ENCODE measurements at regions not wholly inside any gene's neighbourhood (a gene's known extent, or its start where the extent isn't known, plus 50 kb on each side); places are given as distances from the start of the nearest gene placed in this dataset.

DNA sequence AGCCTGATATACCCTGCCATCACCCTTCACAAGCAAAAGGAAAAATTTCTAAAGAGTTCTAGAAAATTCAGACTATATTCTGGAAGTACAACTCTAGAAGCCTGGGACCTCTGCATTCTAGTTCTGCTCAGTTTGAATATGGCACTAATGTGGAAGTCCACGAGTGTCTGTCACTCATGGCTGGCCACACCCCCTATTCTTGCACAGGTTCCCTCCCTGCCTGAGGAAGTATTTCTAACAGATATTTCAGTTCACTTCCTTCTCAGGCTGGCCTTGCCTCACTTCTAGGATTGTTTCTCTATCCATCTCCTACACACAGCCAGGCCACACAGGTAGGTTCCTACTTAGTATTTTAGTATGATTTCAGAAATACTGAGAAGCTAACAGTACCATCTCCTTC lies 67.4 kb downstream of the PHLDA1 start:
- H3K27ac Mint-ChIP-seq = no peak overlapping the region
- no peak overlapping the region for H3K4me3 Mint-ChIP-seq
- POLR2A ChIA-PET = no interaction called here
- CTCF ChIA-PET = no interaction called here
- peaks cover 3% of the 10 kb centered on the region for H3K27me3 Mint-ChIP-seq
- ATAC-seq (ENCODE audit: low read depth) (peak; percentile 85), DNase-seq (no peak)
- peaks cover 8% of the 10 kb centered on the region for H3K4me1 Mint-ChIP-seq
- intact Hi-C loops (cut with micrococcal nuclease) = no loop called here
- no peaks in the 10 kb centered on the region for H3K36me3 Mint-ChIP-seq (ENCODE audit: low read depth)
- no peaks in the 10 kb centered on the region for H3K9me3 Mint-ChIP-seq
- TF ChIP-seq, protein P1, sequence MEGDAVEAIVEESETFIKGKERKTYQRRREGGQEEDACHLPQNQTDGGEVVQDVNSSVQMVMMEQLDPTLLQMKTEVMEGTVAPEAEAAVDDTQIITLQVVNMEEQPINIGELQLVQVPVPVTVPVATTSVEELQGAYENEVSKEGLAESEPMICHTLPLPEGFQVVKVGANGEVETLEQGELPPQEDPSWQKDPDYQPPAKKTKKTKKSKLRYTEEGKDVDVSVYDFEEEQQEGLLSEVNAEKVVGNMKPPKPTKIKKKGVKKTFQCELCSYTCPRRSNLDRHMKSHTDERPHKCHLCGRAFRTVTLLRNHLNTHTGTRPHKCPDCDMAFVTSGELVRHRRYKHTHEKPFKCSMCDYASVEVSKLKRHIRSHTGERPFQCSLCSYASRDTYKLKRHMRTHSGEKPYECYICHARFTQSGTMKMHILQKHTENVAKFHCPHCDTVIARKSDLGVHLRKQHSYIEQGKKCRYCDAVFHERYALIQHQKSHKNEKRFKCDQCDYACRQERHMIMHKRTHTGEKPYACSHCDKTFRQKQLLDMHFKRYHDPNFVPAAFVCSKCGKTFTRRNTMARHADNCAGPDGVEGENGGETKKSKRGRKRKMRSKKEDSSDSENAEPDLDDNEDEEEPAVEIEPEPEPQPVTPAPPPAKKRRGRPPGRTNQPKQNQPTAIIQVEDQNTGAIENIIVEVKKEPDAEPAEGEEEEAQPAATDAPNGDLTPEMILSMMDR (IDR thresholded peaks at IDR 0.05) = no peak

- no peak for ATAC-seq (ENCODE audit: low read depth)
- no peaks in the 10 kb centered on the region for H3K36me3 Mint-ChIP-seq (ENCODE audit: low read depth)
- peaks cover 8% of the 10 kb centered on the region for H3K4me1 Mint-ChIP-seq
- H3K27me3 Mint-ChIP-seq = peaks cover 2% of the 10 kb centered on the region
- ChIA-PET CTCF (no interaction called here), POLR2A (no interaction called here)
- H3K9me3 Mint-ChIP-seq = no peaks in the 10 kb centered on the region
- TF ChIP-seq, protein P1 (IDR thresholded peaks at IDR 0.05) = no peak
- no peak for DNase-seq
- H3K4me3 Mint-ChIP-seq = no peak overlapping the region
- intact Hi-C loops (cut with micrococcal nuclease) = no loop called here
- no peak overlapping the region for H3K27ac Mint-ChIP-seq
Measured at GRCh38 chr12:75961878-75962277, 69.7 kb downstream of the PHLDA1 start.

DNA sequence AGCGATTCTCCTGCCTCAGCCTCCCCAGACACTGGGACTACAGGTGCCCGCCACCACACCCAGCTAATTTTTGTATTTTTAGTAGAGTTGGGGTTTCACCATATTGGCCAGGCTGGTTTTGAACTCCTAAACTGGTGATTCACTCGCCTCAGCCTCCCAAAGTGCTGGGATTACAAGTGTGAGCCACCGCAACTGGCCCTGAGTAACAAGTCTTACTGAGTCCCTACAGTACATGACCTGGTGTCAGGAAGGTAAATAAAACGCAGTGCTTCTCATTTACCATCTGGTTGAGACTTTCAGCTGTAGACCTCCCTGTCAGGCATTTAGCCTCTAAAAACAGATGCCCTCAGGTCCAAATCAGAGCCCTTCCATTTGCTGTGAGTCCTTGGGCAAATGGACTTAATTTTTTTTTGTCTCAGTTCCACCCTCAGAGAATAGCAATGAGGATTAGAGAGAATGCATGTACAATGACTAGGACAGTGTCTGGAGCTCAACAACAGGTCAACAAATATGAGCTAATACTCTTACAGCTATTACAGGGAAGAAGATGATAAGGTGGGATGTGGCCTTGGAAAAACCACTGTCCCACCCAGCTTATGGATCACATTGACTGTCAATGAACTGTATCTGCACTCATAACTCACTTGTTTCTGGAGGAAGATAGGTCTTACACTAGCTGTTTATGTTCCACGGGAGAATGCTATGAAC lies 70.5 kb downstream of the PHLDA1 start:
- peaks cover 8% of the 10 kb centered on the region for H3K4me1 Mint-ChIP-seq
- no peak overlapping the region for H3K4me3 Mint-ChIP-seq
- H3K27me3 Mint-ChIP-seq = peaks cover 4% of the 10 kb centered on the region
- intact Hi-C loops (cut with micrococcal nuclease) = no loop called here
- ATAC-seq (ENCODE audit: low read depth) (no peak), DNase-seq (no peak)
- POLR2A ChIA-PET = no interaction called here
- TF ChIP-seq, protein P1 (IDR thresholded peaks at IDR 0.05) = no peak
- no peaks in the 10 kb centered on the region for H3K36me3 Mint-ChIP-seq (ENCODE audit: low read depth)
- CTCF ChIA-PET = no interaction called here
- no peak overlapping the region for H3K27ac Mint-ChIP-seq
- no peaks in the 10 kb centered on the region for H3K9me3 Mint-ChIP-seq

GRCh38 chr12:75960086-75960910 lies 71.3 kb downstream of the PHLDA1 start:
- intact Hi-C loops (cut with micrococcal nuclease) = no loop called here
- no peaks in the 10 kb centered on the region for H3K36me3 Mint-ChIP-seq (ENCODE audit: low read depth)
- H3K27ac Mint-ChIP-seq = no peak overlapping the region
- H3K27me3 Mint-ChIP-seq = peaks cover 4% of the 10 kb centered on the region
- CTCF ChIA-PET = no interaction called here
- no peak overlapping the region for H3K4me3 Mint-ChIP-seq
- peaks cover 8% of the 10 kb centered on the region for H3K4me1 Mint-ChIP-seq
- POLR2A ChIA-PET = no interaction called here
- ATAC-seq (ENCODE audit: low read depth) (no peak), DNase-seq (no peak)
- TF ChIP-seq, protein P1 (IDR thresholded peaks at IDR 0.05) = no peak
- H3K9me3 Mint-ChIP-seq = no peaks in the 10 kb centered on the region

GRCh38 chr12:75959506-75959905 lies 72.1 kb downstream of the PHLDA1 start:
- no peak for ATAC-seq (ENCODE audit: low read depth)
- no peak for DNase-seq
- Mint-ChIP-seq H3K36me3 (ENCODE audit: low read depth) (no peaks in the 10 kb centered on the region), H3K27ac (no peak overlapping the region), H3K27me3 (peaks cover 4% of the 10 kb centered on the region), H3K4me3 (no peak overlapping the region), H3K9me3 (no peaks in the 10 kb centered on the region), H3K4me1 (peaks cover 8% of the 10 kb centered on the region)
- intact Hi-C loops (cut with micrococcal nuclease) = no loop called here
- CTCF ChIA-PET = interaction anchor here (1.0 kb wide), 1 partner anchor 73 kb away, joined by 3 read pairs; no protein-coding TSS in a partner anchor
- TF ChIP-seq, protein P1 (IDR thresholded peaks at IDR 0.05) = no peak
- POLR2A ChIA-PET = no interaction called here
